ENCODE measurements at regions not wholly inside any gene's neighbourhood (a gene's known extent, or its start where the extent isn't known, plus 50 kb on each side); places are given as distances from the start of the nearest gene placed in this dataset.
"Not testable (repeated sequence)": the region's sequence is repeated elsewhere in the genome, so short reads cannot be mapped to it uniquely, and the experiment has no call there.

DNA sequence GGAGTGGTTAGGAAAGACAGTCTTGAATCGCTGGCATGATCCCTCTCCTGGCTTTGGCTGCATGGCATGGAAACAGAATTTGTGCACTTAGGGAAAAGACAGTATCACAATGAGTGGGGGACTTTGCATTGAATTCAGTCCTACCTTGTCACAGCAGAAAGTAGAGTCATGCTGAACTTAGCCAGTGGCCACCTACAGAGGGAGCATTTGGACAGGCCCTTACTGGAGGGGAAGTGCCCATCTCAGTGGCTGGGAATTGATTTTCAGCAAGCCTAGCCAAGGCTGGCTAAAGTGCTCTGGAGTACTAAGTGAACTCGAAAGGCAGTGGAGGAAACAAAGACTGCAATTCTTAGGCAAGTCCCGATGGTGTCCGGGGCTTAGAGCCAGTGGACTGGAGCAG, 364.3 kb upstream of the TOM1L1 start:
- H3K9me3 ChIP-seq (ENCODE audit: control insufficient read depth, low read depth, low read length), result no peaks in the 10 kb centered on the region
- no CpG with 5 or more reads among the region's 4 CpGs for WGBS (ENCODE audit: insufficient coverage, low lambda C conversion rate)
- H3K27ac ChIP-seq (ENCODE audit: low read length), result no peak overlapping the region
- H3K27me3 ChIP-seq (ENCODE audit: control insufficient read depth, insufficient read depth, low read length), result no peaks in the 10 kb centered on the region
- no peaks in the 10 kb centered on the region for H3K4me1 ChIP-seq (ENCODE audit: control insufficient read depth, insufficient read depth, low read length)
- H3K4me3 ChIP-seq (ENCODE audit: low read length), result no peak overlapping the region
- DNase-seq, result no peak
- no peaks in the 10 kb centered on the region for H3K36me3 ChIP-seq (ENCODE audit: control insufficient read depth, insufficient read depth, low read length)

DNA sequence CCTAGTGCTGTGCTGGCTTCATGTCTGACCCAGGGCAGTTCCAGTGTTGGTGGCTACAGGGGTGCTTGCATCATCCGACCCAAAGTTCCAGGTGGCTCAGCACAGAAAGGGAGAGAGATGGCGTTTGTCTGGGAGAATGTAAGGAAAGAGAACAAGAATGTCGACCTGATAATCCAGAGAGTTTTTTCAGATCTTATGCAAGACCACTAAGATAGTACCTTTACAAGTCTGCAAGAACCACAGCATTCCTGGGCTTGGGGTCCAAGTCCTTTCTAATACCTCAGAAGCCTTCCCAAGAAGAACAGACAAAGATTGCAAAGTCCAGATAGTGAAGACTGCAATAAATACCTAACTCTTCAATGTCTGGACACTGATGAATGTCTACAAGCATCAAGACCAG, 363.0 kb upstream of the TOM1L1 start:
- H3K27me3 ChIP-seq (ENCODE audit: control insufficient read depth, insufficient read depth, low read length), result no peaks in the 10 kb centered on the region
- H3K9me3 ChIP-seq (ENCODE audit: control insufficient read depth, low read depth, low read length), result no peaks in the 10 kb centered on the region
- no peak overlapping the region for H3K4me3 ChIP-seq (ENCODE audit: low read length)
- 80% methylated on average over 1 of the region's 3 CpGs for WGBS (ENCODE audit: insufficient coverage, low lambda C conversion rate)
- no peak for DNase-seq
- no peaks in the 10 kb centered on the region for H3K36me3 ChIP-seq (ENCODE audit: control insufficient read depth, insufficient read depth, low read length)
- H3K27ac ChIP-seq (ENCODE audit: low read length), result no peak overlapping the region
- no peaks in the 10 kb centered on the region for H3K4me1 ChIP-seq (ENCODE audit: control insufficient read depth, insufficient read depth, low read length)

DNA sequence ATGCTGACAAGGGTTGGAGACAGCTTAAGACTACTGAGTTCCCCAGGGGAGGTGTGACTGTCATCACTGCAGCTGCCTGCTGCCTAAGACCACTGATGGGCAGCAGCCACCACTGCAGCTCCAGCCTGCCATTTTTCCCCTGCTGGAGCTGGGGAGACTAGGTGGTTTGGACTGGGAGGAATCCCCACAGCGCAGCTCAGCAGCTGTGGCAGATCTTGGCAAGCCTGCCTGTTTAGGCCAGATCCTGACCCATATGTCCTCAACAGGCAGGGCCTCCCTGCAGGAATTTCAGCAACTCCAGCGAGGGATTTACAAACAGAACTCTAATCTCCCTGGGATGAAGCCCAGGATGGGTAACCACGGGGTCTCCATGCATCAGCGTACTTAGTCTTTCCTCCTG, 356.4 kb upstream of the TOM1L1 start:
- Histone ChIP-seq H3K4me1 (ENCODE audit: control insufficient read depth, insufficient read depth, low read length) (no peaks in the 10 kb centered on the region), H3K36me3 (ENCODE audit: control insufficient read depth, insufficient read depth, low read length) (no peaks in the 10 kb centered on the region), H3K27me3 (ENCODE audit: control insufficient read depth, insufficient read depth, low read length) (no peaks in the 10 kb centered on the region), H3K9me3 (ENCODE audit: control insufficient read depth, low read depth, low read length) (no peaks in the 10 kb centered on the region), H3K27ac (ENCODE audit: low read length) (no peak overlapping the region), H3K4me3 (ENCODE audit: low read length) (no peak overlapping the region)
- no CpG with 5 or more reads among the region's 4 CpGs for WGBS (ENCODE audit: insufficient coverage, low lambda C conversion rate)
- no peak for DNase-seq

DNA sequence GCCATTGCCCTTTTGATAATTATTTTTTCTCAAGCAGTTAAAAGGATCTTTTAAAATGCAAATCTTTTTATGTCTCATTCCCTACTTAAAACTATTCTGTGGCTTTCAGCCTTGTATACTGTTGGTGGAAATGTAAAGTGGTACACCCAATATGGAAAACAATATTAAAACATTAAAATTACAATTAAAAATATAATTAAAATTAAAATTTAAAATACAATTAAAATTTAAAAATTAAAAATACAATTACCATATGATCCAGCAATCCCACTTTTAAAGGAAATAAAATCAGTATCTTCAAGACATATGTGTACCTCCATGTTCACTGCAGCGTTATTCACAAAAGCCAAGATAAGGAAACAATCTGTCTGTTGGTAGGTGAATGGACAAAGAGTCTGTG, 340.8 kb upstream of the TOM1L1 start:
- Histone ChIP-seq H3K27me3 (ENCODE audit: control insufficient read depth, insufficient read depth, low read length) (no peaks in the 10 kb centered on the region), H3K36me3 (ENCODE audit: control insufficient read depth, insufficient read depth, low read length) (no peaks in the 10 kb centered on the region), H3K4me3 (ENCODE audit: low read length) (no peak overlapping the region), H3K9me3 (ENCODE audit: control insufficient read depth, low read depth, low read length) (no peaks in the 10 kb centered on the region), H3K4me1 (ENCODE audit: control insufficient read depth, insufficient read depth, low read length) (no peaks in the 10 kb centered on the region), H3K27ac (ENCODE audit: low read length) (no peak overlapping the region)
- WGBS (ENCODE audit: insufficient coverage, low lambda C conversion rate), result 100% methylated on average over 1 of the region's 1 CpG
- no peak for DNase-seq

DNA sequence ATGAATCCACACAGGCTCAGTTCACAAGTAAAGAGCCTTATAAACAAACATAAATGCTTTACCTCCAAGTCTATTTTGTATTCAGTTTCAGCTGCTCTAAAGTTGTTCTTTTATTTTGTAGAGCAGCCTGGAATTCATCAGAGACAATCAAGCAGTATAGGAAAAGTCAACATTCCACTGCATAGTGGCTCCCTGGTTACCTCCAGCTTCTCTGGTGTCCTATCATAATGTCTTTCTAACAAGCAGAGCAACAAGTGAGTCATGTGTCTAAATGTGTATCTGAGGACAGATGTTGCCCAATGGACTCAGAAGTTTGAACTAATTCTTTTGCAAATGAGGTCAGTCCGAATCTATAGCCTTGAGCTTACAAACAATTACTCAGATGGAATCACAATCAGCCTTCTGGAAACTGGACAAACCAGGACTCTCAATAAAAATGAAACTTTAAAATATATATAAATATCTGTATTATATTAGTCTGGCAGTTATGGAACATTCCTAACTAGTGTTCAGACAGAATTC, 292.0 kb upstream of the TOM1L1 start:
- Histone ChIP-seq H3K9me3 (ENCODE audit: control insufficient read depth, low read depth, low read length) (peaks cover 11% of the 10 kb centered on the region), H3K27me3 (ENCODE audit: control insufficient read depth, insufficient read depth, low read length) (no peaks in the 10 kb centered on the region), H3K4me3 (ENCODE audit: low read length) (no peak overlapping the region), H3K4me1 (ENCODE audit: control insufficient read depth, insufficient read depth, low read length) (no peaks in the 10 kb centered on the region), H3K36me3 (ENCODE audit: control insufficient read depth, insufficient read depth, low read length) (no peaks in the 10 kb centered on the region), H3K27ac (ENCODE audit: low read length) (no peak overlapping the region)
- no peak for DNase-seq
- WGBS (ENCODE audit: insufficient coverage, low lambda C conversion rate), result 60% methylated on average over 1 of the region's 1 CpG

DNA sequence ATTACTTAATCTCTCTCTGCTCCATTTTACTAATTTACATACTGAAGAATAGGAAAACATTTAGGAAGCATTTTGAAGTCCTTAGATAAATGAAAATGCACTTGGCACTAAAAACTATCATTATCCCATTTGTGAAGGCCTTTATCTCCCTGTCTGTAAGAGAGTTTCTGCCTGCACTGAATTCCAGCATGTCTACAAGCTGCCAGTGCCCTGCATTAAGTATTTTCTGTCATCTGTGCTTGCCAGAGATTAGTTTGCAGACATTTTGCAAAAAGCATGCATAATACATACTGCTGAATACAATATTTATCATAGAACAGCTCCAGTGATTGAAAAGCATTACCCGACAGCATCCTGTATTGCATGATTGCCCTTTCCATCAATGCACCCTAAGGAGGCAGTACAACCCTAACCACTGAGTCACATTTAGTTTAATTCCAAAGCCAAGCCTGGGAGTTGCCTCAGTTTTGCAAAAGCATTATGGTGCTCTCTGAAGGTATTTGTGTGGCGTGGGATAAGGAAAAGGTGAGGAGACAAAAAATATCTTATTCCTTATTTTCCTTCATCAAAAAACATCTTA, 280.2 kb upstream of the TOM1L1 start:
- H3K36me3 ChIP-seq (ENCODE audit: control insufficient read depth, insufficient read depth, low read length), result no peaks in the 10 kb centered on the region
- DNase-seq, result no peak
- no peak overlapping the region for H3K4me3 ChIP-seq (ENCODE audit: low read length)
- no peak overlapping the region for H3K27ac ChIP-seq (ENCODE audit: low read length)
- WGBS (ENCODE audit: insufficient coverage, low lambda C conversion rate), result 100% methylated on average over 1 of the region's 2 CpGs
- H3K4me1 ChIP-seq (ENCODE audit: control insufficient read depth, insufficient read depth, low read length), result no peaks in the 10 kb centered on the region
- H3K27me3 ChIP-seq (ENCODE audit: control insufficient read depth, insufficient read depth, low read length), result no peaks in the 10 kb centered on the region
- peaks cover 9% of the 10 kb centered on the region for H3K9me3 ChIP-seq (ENCODE audit: control insufficient read depth, low read depth, low read length)

DNA sequence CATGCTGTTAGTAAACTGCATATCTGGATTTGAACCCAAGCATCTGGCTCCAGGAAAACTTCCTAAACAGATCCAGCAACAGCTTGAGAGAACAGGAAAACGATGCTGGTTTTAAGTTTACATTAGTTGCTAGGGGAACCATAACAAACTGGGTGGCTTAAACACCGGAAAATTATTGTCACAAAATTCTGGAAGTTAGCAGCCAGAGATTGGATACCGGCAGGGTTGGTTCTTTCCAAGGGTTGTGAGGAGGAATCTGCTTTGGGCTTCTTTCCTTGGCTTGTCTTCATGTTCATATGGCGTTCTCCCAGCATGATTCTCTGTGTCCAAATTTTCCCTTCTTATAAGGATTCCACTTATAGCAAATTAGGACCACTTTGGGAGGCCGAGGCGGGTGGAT, 276.9 kb upstream of the TOM1L1 start:
- no peak overlapping the region for H3K27ac ChIP-seq (ENCODE audit: low read length)
- H3K4me3 ChIP-seq (ENCODE audit: low read length), result no peak overlapping the region
- peak in 1 of 2 donors; percentile 5 for DNase-seq
- peaks cover 4% of the 10 kb centered on the region for H3K9me3 ChIP-seq (ENCODE audit: control insufficient read depth, low read depth, low read length)
- H3K36me3 ChIP-seq (ENCODE audit: control insufficient read depth, insufficient read depth, low read length), result no peaks in the 10 kb centered on the region
- WGBS (ENCODE audit: insufficient coverage, low lambda C conversion rate), result 100% methylated on average over 1 of the region's 6 CpGs
- no peaks in the 10 kb centered on the region for H3K4me1 ChIP-seq (ENCODE audit: control insufficient read depth, insufficient read depth, low read length)
- H3K27me3 ChIP-seq (ENCODE audit: control insufficient read depth, insufficient read depth, low read length), result no peaks in the 10 kb centered on the region

DNA sequence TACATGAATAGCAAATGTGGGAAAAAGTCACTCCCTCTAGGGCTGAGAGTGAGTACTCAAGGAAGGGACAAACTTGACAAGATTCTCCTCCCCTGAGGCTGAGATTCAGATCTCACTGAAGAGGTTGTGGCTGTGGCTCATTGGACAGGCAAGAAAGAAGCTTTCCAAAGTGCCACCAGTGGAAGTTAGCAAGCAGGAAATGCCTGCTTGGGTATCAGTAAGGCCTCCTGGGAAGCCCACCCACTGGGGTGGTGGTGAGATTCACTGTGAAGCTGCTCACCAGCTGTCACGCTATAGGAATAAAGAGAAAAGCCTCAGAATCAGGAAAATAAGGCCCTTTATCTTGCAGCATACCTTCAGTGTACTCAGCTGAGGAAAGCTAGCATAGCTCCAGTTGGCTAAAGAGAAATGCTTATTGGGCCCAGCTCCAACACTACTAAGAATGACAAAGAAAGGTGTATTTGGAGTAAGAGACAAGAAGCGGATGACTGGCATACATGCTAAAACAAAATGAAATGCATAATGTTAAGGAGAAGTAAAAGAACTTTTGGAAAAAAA, 274.4 kb upstream of the TOM1L1 start:
- no peak overlapping the region for H3K27ac ChIP-seq (ENCODE audit: low read length)
- no peaks in the 10 kb centered on the region for H3K27me3 ChIP-seq (ENCODE audit: control insufficient read depth, insufficient read depth, low read length)
- no peaks in the 10 kb centered on the region for H3K4me1 ChIP-seq (ENCODE audit: control insufficient read depth, insufficient read depth, low read length)
- H3K9me3 ChIP-seq (ENCODE audit: control insufficient read depth, low read depth, low read length), result no peaks in the 10 kb centered on the region
- H3K36me3 ChIP-seq (ENCODE audit: control insufficient read depth, insufficient read depth, low read length), result no peaks in the 10 kb centered on the region
- H3K4me3 ChIP-seq (ENCODE audit: low read length), result no peak overlapping the region
- 100% methylated on average over 1 of the region's 2 CpGs for WGBS (ENCODE audit: insufficient coverage, low lambda C conversion rate)
- DNase-seq, result no peak

DNA sequence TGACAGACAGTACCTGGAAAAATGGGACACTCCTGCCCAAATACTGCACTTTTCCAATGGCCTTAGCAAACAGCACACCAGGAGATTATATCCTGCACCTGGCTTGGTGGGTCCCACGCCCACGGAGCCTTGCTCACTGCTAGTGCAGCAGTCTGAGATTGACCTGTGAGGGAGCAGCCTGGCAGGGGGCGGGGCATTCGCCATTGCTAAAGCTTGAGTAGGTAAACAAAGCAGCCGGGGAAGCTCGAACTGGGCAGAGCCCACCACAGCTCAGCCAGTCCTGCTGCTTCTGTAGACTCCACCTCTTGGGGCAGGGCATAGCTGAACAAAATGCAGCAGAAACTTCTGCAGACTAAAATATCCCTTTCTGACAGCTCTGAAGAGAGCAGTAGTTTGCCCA, 261.2 kb upstream of the TOM1L1 start:
- DNase-seq; H3K36me3 ChIP-seq (ENCODE audit: control insufficient read depth, insufficient read depth, low read length); H3K9me3 ChIP-seq (ENCODE audit: control insufficient read depth, low read depth, low read length); H3K27me3 ChIP-seq (ENCODE audit: control insufficient read depth, insufficient read depth, low read length); H3K27ac ChIP-seq (ENCODE audit: low read length); H3K4me3 ChIP-seq (ENCODE audit: low read length); H3K4me1 ChIP-seq (ENCODE audit: control insufficient read depth, insufficient read depth, low read length): not testable (repeated sequence)
- no CpG with 5 or more reads among the region's 6 CpGs for WGBS (ENCODE audit: insufficient coverage, low lambda C conversion rate)

DNA sequence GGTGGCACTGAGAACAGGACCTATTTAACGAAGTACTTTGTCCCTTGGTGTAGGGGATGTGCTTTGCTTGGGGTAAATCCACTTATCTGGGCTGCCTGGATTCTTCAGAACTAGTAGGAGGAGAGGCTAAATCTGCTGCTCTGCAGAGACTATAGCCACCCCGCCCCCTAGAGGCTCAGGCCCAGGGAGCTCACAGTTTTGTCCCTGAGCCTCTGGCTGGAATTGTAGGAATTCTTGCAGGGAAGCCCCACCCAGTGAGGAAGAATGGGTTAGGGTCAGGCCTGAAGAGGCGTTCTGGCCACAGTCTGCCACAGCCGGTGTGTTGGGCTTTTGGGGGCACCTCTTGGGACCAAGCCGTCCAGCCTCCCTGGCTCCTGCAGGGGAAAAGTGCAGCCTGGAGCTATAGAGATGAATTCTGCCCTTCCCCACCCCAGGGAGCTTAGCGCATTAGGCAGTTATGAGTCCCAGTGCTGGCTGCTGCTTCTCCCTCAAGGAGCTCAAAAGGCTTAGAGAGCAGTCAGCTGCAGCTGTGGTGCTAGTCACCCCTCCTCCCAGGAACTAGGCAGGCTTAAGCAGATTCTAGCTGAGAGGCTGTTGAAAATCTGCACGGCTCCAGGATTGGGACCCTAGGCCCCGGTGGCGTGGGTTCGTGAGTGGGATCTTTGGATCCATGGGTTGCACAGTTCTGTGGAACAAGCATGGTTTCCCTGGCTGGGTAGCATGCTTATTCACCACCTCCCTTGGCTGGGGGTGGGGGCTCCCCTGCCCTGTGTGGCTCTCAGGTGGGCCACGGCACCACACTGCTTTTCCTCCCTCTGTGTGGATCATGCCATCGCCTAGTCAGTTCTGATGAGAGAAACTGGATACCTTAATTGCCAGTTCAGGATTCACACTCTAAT, 237.4 kb upstream of the TOM1L1 start:
- no peak overlapping the region for H3K4me3 ChIP-seq (ENCODE audit: low read length)
- DNase-seq, result no peak
- no peaks in the 10 kb centered on the region for H3K4me1 ChIP-seq (ENCODE audit: control insufficient read depth, insufficient read depth, low read length)
- no CpG with 5 or more reads among the region's 12 CpGs for WGBS (ENCODE audit: insufficient coverage, low lambda C conversion rate)
- no peaks in the 10 kb centered on the region for H3K36me3 ChIP-seq (ENCODE audit: control insufficient read depth, insufficient read depth, low read length)
- no peaks in the 10 kb centered on the region for H3K9me3 ChIP-seq (ENCODE audit: control insufficient read depth, low read depth, low read length)
- no peaks in the 10 kb centered on the region for H3K27me3 ChIP-seq (ENCODE audit: control insufficient read depth, insufficient read depth, low read length)
- no peak overlapping the region for H3K27ac ChIP-seq (ENCODE audit: low read length)
